A673 (cell line): ENCODE measurements at regions not wholly inside any gene's neighbourhood (a gene's known extent, or its start where the extent isn't known, plus 50 kb on each side); places are given as distances from the start of the nearest gene placed in this dataset.
"Not testable (repeated sequence)": the region's sequence is repeated elsewhere in the genome, so short reads cannot be mapped to it uniquely, and the experiment has no call there.

Source experiments
- BruUV-seq: library from RNA; stranded (reverse); fragments of 400-500 nt; replicated peaks from 2 replicates; lab custom pipeline; 2021; lab: Mats Ljungman, UMichigan
- CTCF ChIA-PET: fragments of 300-600 bp; sonication (Branson Sonifier 250); formaldehyde crosslinking; loops from one replicate; lab custom pipeline; 2022; ENCODE audit warnings: antibody characterized with exemption; lab: Charles Lee
- POLR2A ChIA-PET: fragments of 300-600 bp; sonication (Branson Sonifier 250); formaldehyde crosslinking; loops from one replicate; lab custom pipeline; 2022; ENCODE audit warnings: antibody characterized with exemption; ENCODE audit not compliant: low non-redundant PET; lab: Charles Lee
- DNase-seq: peaks from one replicate; pipeline ENCODE4 v3.0.0-alpha.2; 2015; ENCODE audit warnings: low spot score
- H3K27ac ChIP-seq: fragments of 200-600 bp; sonication (generic); 2 replicates; pipeline ENCODE4 v1.5.1; 2016; ENCODE audit warnings: mixed run types, low read depth, mild to moderate bottlenecking, mixed read lengths, antibody characterized with exemption, low read length; ENCODE audit not compliant: poor library complexity, severe bottlenecking
- H3K27me3 ChIP-seq: fragments of 200-600 bp; sonication (generic); replicated peaks from 2 replicates; pipeline ENCODE4 v1.6.1; 2017; ENCODE audit warnings: mixed run types, low read depth, mild to moderate bottlenecking, mixed read lengths, antibody characterized with exemption, low read length; ENCODE audit not compliant: insufficient read depth, poor library complexity
- H3K36me3 ChIP-seq: fragments of 200-600 bp; sonication (generic); 2 replicates; pipeline ENCODE4 v1.6.1; 2016; ENCODE audit warnings: mixed run types, mild to moderate bottlenecking, mixed read lengths, antibody characterized with exemption, low read length; ENCODE audit not compliant: insufficient read depth, poor library complexity, severe bottlenecking
- H3K4me1 ChIP-seq: fragments of 200-600 bp; sonication (generic); 2 replicates; pipeline ENCODE4 v1.6.1; 2017; ENCODE audit warnings: mixed run types, mild to moderate bottlenecking, mixed read lengths, antibody characterized with exemption, low read length; ENCODE audit not compliant: insufficient read depth, poor library complexity, severe bottlenecking
- H3K4me3 ChIP-seq: fragments of 200-600 bp; sonication (generic); 2 replicates; pipeline ENCODE4 v1.5.1; 2016; ENCODE audit warnings: low read depth, mixed run types, mild to moderate bottlenecking, mixed read lengths, low read length; ENCODE audit not compliant: poor library complexity, severe bottlenecking
- H3K9me3 ChIP-seq: fragments of 200-600 bp; sonication (generic); 2 replicates; pipeline ENCODE4 v1.6.1; 2016; ENCODE audit warnings: mixed run types, low read depth, mild to moderate bottlenecking, mixed read lengths, antibody characterized with exemption, low read length; ENCODE audit not compliant: poor library complexity, severe bottlenecking
- CTCF ChIP-seq: fragments of 300-800, 200-600 bp; sonication (generic); conservative IDR thresholded peaks from 2 replicates; pipeline ENCODE4 v1.5.1; 2017; ENCODE audit warnings: low read depth, mild to moderate bottlenecking, antibody characterized with exemption, low read length, moderate library complexity, mixed read lengths
- EZH2 ChIP-seq: fragments of 200-600 bp; sonication (generic); IDR thresholded peaks from 2 replicates; pipeline ENCODE4 v1.6.1; 2017; ENCODE audit warnings: borderline replicate concordance, low read depth, mild to moderate bottlenecking, mixed read lengths, antibody characterized with exemption, low read length; ENCODE audit not compliant: poor library complexity, severe bottlenecking
- intact Hi-C: fragments of 100-400 bp; cut with micrococcal nuclease; formaldehyde crosslinking; loops from one replicate; pipeline ENCODE4 v1.10.0; 2022; ENCODE audit not compliant: unreplicated experiment

GRCh38 chr10:53361936-53362335 lies 589.4 kb upstream of the MBL2 start:
- intact Hi-C loops: no loop called here
- Histone ChIP-seq H3K27ac (no peak overlapping the region), H3K36me3 (no peaks in the 10 kb centered on the region), H3K27me3 (no peaks in the 10 kb centered on the region), H3K4me1 (no peaks in the 10 kb centered on the region), H3K9me3 (peaks cover 17% of the 10 kb centered on the region), H3K4me3 (no peak overlapping the region)
- no TSS peak for BruUV-seq
- CTCF ChIA-PET: no interaction called here
- POLR2A ChIA-PET: no interaction called here
- no peak for DNase-seq
- TF ChIP-seq EZH2 (no peak), CTCF (no peak)

GRCh38 chr10:53361281-53361680 lies 588.7 kb upstream of the MBL2 start:
- intact Hi-C loops: no loop called here
- DNase-seq: no peak

GRCh38 chr10:53358978-53359377 lies 586.4 kb upstream of the MBL2 start:
- H3K27me3 ChIP-seq, H3K4me1 ChIP-seq, H3K36me3 ChIP-seq, DNase-seq, H3K27ac ChIP-seq, CTCF ChIA-PET, H3K9me3 ChIP-seq, intact Hi-C loops, POLR2A ChIA-PET, BruUV-seq, H3K4me3 ChIP-seq: not testable (repeated sequence)

More at GRCh38 chr10:53361281-53361680, 588.7 kb upstream of the MBL2 start:
- no peaks in the 10 kb centered on the region for H3K27me3 ChIP-seq
- no peak overlapping the region for H3K4me3 ChIP-seq
- no TSS peak for BruUV-seq
- H3K4me1 ChIP-seq: no peaks in the 10 kb centered on the region
- peaks cover 12% of the 10 kb centered on the region for H3K9me3 ChIP-seq
- H3K27ac ChIP-seq: no peak overlapping the region
- CTCF ChIA-PET: no interaction called here
- POLR2A ChIA-PET: no interaction called here
- no peaks in the 10 kb centered on the region for H3K36me3 ChIP-seq
- TF ChIP-seq EZH2 (no peak), CTCF (no peak)

- Histone ChIP-seq H3K9me3 (peaks cover 8% of the 10 kb centered on the region), H3K4me3 (no peak overlapping the region), H3K36me3 (no peaks in the 10 kb centered on the region), H3K27me3 (no peaks in the 10 kb centered on the region), H3K27ac (no peak overlapping the region), H3K4me1 (no peaks in the 10 kb centered on the region)
- intact Hi-C loops: no loop called here
- TF ChIP-seq EZH2 (no peak), CTCF (no peak)
- POLR2A ChIA-PET: no interaction called here
- no peak for DNase-seq
- CTCF ChIA-PET: no interaction called here
- BruUV-seq: no TSS peak
Measured at GRCh38 chr10:53358536-53358935, 586.0 kb upstream of the MBL2 start.
